Loucy (cell line): ENCODE measurements at regions not wholly inside any gene's neighbourhood (a gene's known extent, or its start where the extent isn't known, plus 50 kb on each side); places are given as distances from the start of the nearest gene placed in this dataset.

Experiments used
- H2AFZ ChIP-seq: fragments of 200-600 bp; sonication (generic); 2 replicates; pipeline ENCODE4 v1.6.0; 2016; ENCODE audit warnings: antibody characterized with exemption, mild to moderate bottlenecking, low read length, moderate library complexity
- H3F3A ChIP-seq: fragments of 200-600 bp; 2 replicates; pipeline ENCODE4 v1.6.0; 2016; ENCODE audit warnings: antibody characterized with exemption, low read depth, mild to moderate bottlenecking
- H3K27me3 ChIP-seq: fragments of 200-600 bp; sonication (generic); 2 replicates; pipeline ENCODE4 v1.6.1; 2014; ENCODE audit warnings: low read length, mild to moderate bottlenecking; ENCODE audit not compliant: insufficient read depth, poor library complexity, severe bottlenecking
- H3K36me3 ChIP-seq: fragments of 200-600 bp; sonication (generic); 2 replicates; pipeline ENCODE4 v1.6.1; 2016; ENCODE audit warnings: low read length; ENCODE audit not compliant: insufficient read depth
- H3K4me1 ChIP-seq: fragments of 200-600 bp; sonication (generic); 2 replicates; pipeline ENCODE4 v1.5.1; 2014; ENCODE audit warnings: low read length, mild to moderate bottlenecking; ENCODE audit not compliant: insufficient read depth, poor library complexity, severe bottlenecking
- H3K4me2 ChIP-seq: fragments of 200-600 bp; sonication (generic); 2 replicates; pipeline ENCODE4 v1.6.0; 2014; ENCODE audit warnings: antibody characterized with exemption, low read length, low read depth, mild to moderate bottlenecking; ENCODE audit not compliant: poor library complexity, severe bottlenecking
- H3K4me3 ChIP-seq: fragments of 200-600 bp; sonication (generic); 2 replicates; pipeline ENCODE4 v1.5.1; 2014; ENCODE audit warnings: low read length, mild to moderate bottlenecking, mixed read lengths; ENCODE audit not compliant: poor library complexity, severe bottlenecking
- H3K79me2 ChIP-seq: fragments of 200-600 bp; sonication (generic); 2 replicates; pipeline ENCODE4 v1.6.1; 2014; ENCODE audit warnings: low read length; ENCODE audit not compliant: insufficient read depth
- H3K9ac ChIP-seq: fragments of 200-600 bp; sonication (generic); 2 replicates; pipeline ENCODE4 v1.6.0; 2014; ENCODE audit warnings: mild to moderate bottlenecking, low read depth, low read length, moderate library complexity; ENCODE audit not compliant: poor library complexity, severe bottlenecking
- H3K9me2 ChIP-seq: fragments of 200-600 bp; sonication (generic); replicated peaks from 2 replicates; pipeline ENCODE4 v1.6.1; 2016; ENCODE audit warnings: low read depth, low read length, mixed read lengths
- H3K9me3 ChIP-seq: fragments of 200-600 bp; sonication (generic); 2 replicates; pipeline ENCODE4 v1.6.1; 2014; ENCODE audit warnings: mild to moderate bottlenecking, antibody characterized with exemption, low read length, low read depth; ENCODE audit not compliant: insufficient read depth
- H4K20me1 ChIP-seq: fragments of 200-600 bp; sonication (generic); 2 replicates; pipeline ENCODE4 v1.6.0; 2014; ENCODE audit warnings: antibody characterized with exemption, low read length, mild to moderate bottlenecking; ENCODE audit not compliant: insufficient read depth, poor library complexity, severe bottlenecking
- CTCF ChIP-seq: fragments of 200-600 bp; sonication (generic); conservative IDR thresholded peaks from 2 replicates; pipeline ENCODE4 v1.5.1; 2014; ENCODE audit warnings: mild to moderate bottlenecking, antibody characterized with exemption, low read length
- EZH2phosphoT487 ChIP-seq: fragments of 200-600 bp; IDR thresholded peaks from 2 replicates; pipeline ENCODE4 v1.6.1; 2018; ENCODE audit warnings: antibody characterized with exemption, mild to moderate bottlenecking, moderate library complexity, borderline replicate concordance

GRCh38 chr10:10165415-10165814 is 852.3 kb upstream of the CELF2 start:
- Histone ChIP-seq H3K27me3 (no peaks in the 10 kb centered on the region), H3K4me2 (no peak overlapping the region), H3F3A (no peaks in the 10 kb centered on the region), H3K36me3 (no peaks in the 10 kb centered on the region), H3K79me2 (no peaks in the 10 kb centered on the region), H3K9me3 (no peaks in the 10 kb centered on the region), H4K20me1 (no peaks in the 10 kb centered on the region), H3K9me2 (no peaks in the 10 kb centered on the region), H2AFZ (no peak overlapping the region), H3K4me1 (no peaks in the 10 kb centered on the region), H3K9ac (no peak overlapping the region), H3K4me3 (no peak overlapping the region)
- no peak for TF ChIP-seq CTCF
- TF ChIP-seq EZH2phosphoT487: no peak

DNA sequence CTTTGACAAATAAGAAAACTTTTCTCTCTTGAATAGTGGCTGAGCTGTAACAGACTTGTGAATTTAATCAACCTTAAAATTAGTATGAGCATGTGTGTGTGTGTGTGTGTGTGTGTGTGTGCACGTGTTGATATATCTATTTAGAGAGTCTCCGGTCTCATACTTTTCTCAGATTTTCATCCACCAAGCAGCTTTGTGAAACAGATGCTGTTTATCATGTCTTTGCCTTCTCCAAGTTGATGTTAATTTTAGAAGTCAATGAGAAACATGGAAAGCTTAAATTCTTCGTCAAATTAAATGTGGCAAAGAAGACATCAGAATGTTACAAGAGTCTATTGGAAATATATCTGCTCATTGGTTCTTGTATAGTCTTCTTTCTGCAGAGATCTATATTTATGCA is 839.2 kb upstream of the CELF2 start:
- no peaks in the 10 kb centered on the region for H4K20me1 ChIP-seq
- no peak overlapping the region for H2AFZ ChIP-seq
- no peak overlapping the region for H3K9ac ChIP-seq
- H3K27me3 ChIP-seq: no peaks in the 10 kb centered on the region
- H3K4me1 ChIP-seq: no peaks in the 10 kb centered on the region
- TF ChIP-seq EZH2phosphoT487: no peak
- no peak for TF ChIP-seq CTCF
- H3K36me3 ChIP-seq: no peaks in the 10 kb centered on the region
- no peak overlapping the region for H3K4me2 ChIP-seq
- H3K4me3 ChIP-seq: no peak overlapping the region
- no peaks in the 10 kb centered on the region for H3F3A ChIP-seq
- H3K9me2 ChIP-seq: no peaks in the 10 kb centered on the region
- no peaks in the 10 kb centered on the region for H3K9me3 ChIP-seq
- no peaks in the 10 kb centered on the region for H3K79me2 ChIP-seq

- H3K4me1 ChIP-seq: no peaks in the 10 kb centered on the region
- no peaks in the 10 kb centered on the region for H3K36me3 ChIP-seq
- no peaks in the 10 kb centered on the region for H3K9me3 ChIP-seq
- no peaks in the 10 kb centered on the region for H4K20me1 ChIP-seq
- no peaks in the 10 kb centered on the region for H3K79me2 ChIP-seq
- H3K9me2 ChIP-seq: no peaks in the 10 kb centered on the region
- TF ChIP-seq CTCF: no peak
- TF ChIP-seq EZH2phosphoT487: no peak
- no peak overlapping the region for H3K4me3 ChIP-seq
- H3F3A ChIP-seq: no peaks in the 10 kb centered on the region
- H3K9ac ChIP-seq: no peak overlapping the region
- H3K27me3 ChIP-seq: no peaks in the 10 kb centered on the region
- H2AFZ ChIP-seq: no peak overlapping the region
- no peak overlapping the region for H3K4me2 ChIP-seq
Measured at GRCh38 chr10:10193848-10194247, 823.8 kb upstream of the CELF2 start.
